ENCODE measurements at regions not wholly inside any gene's neighbourhood (a gene's known extent, or its start where the extent isn't known, plus 50 kb on each side); places are given as distances from the start of the nearest gene placed in this dataset.

DNA sequence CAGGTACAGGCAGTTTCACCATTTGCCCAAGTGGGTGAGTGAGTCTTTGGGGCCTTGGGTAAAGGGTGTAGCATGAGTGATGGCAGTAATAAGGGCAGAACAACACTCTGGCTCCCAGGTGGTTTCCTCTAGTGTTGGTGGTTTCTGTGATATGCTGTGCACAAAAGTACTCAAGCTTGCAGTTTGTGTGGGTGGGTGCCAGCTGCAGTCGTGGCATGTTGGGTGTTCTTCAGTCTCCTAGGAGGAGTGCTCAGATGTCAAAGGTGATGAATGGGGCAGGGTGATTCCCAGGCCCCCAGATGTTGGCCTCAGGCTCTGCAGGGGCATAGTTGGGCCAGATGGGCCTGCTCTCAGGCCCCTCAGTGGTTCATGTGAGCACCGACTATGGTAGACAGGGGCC, 166.1 kb upstream of the KLF8 start:
- TF ChIP-seq, protein P1, sequence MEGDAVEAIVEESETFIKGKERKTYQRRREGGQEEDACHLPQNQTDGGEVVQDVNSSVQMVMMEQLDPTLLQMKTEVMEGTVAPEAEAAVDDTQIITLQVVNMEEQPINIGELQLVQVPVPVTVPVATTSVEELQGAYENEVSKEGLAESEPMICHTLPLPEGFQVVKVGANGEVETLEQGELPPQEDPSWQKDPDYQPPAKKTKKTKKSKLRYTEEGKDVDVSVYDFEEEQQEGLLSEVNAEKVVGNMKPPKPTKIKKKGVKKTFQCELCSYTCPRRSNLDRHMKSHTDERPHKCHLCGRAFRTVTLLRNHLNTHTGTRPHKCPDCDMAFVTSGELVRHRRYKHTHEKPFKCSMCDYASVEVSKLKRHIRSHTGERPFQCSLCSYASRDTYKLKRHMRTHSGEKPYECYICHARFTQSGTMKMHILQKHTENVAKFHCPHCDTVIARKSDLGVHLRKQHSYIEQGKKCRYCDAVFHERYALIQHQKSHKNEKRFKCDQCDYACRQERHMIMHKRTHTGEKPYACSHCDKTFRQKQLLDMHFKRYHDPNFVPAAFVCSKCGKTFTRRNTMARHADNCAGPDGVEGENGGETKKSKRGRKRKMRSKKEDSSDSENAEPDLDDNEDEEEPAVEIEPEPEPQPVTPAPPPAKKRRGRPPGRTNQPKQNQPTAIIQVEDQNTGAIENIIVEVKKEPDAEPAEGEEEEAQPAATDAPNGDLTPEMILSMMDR (conservative IDR thresholded peaks at IDR 0.05; ENCODE audit: low read length), result no peak
- TF ChIP-seq EZH2phosphoT487 (IDR thresholded peaks at IDR 0.05; ENCODE audit: borderline replicate concordance, low read depth, low read length), result no peak

Measured in OCI-LY7 (cell line).